ENCODE measurements at regions not wholly inside any gene's neighbourhood (a gene's known extent, or its start where the extent isn't known, plus 50 kb on each side); places are given as distances from the start of the nearest gene placed in this dataset.

DNA sequence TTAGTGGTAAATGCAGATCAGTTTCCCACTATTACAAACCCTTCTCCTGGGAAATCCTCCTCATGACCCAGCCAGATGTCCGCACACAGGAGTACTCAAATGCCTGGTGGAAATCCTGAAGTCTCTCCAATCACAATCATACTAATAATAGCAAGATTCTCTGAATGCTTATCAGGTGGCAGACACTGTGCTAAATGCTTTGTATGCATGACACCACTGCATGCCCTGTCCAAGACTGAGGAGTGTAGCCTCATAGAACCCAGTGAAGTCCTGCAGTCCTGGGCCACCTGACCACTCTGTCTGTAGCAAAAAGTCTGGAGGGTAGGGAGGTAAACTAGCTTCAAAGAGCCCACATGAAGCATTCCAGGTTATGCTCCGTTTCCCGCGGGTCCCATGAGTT, 434.8 kb upstream of the CHST9 start:
- Mint-ChIP-seq H3K36me3 (ENCODE audit: insufficient read depth in 1 of 3, low read depth in 3 of 3) (peaks cover 0 to 5% (median 0%) of the 10 kb centered on the region in 3 experiments; a peak in 2 of 7 replicates), H3K4me3 (no peak overlapping the region), H3K27ac (no peak overlapping the region), H3K9me3 (no peaks in the 10 kb centered on the region), H3K27me3 (ENCODE audit: low read depth) (no peaks in the 10 kb centered on the region), H3K4me1 (peaks cover 15 to 18% of the 10 kb centered on the region in 2 experiments)
- TF ChIP-seq CTCF (conservative IDR thresholded peaks at IDR 0.05), result no peak
- Histone ChIP-seq H2BK20ac (ENCODE audit: low read depth, low read length, poor library complexity, severe bottlenecking) (no peak overlapping the region), H4K8ac (replicated peaks; ENCODE audit: insufficient read length, low read depth, low read length) (no peak overlapping the region), H3K9me3 (ENCODE audit: control insufficient read depth, low read depth, low read length) (no peaks in the 10 kb centered on the region), H3K56ac (ENCODE audit: insufficient read length, low read depth, low read length) (no peak overlapping the region), H3K4ac (ENCODE audit: low read depth, low read length) (no peak overlapping the region), H3K27me3 (ENCODE audit: insufficient read depth, low read length) (no peaks in the 10 kb centered on the region), H3K23me2 (ENCODE audit: insufficient read length, low read depth, low read length, poor library complexity, severe bottlenecking) (no peaks in the 10 kb centered on the region), H3K9ac (ENCODE audit: extremely low read depth, insufficient read length, low read length) (no peak overlapping the region), H3K79me1 (ENCODE audit: insufficient read depth, low read depth, low read length, poor library complexity, severe bottlenecking) (no peaks in the 10 kb centered on the region), H2AFZ (ENCODE audit: low read length) (no peak overlapping the region), H3T11ph (ENCODE audit: low read length) (no peak overlapping the region), H3K4me2 (ENCODE audit: insufficient read depth, insufficient read length, low read length) (no peak overlapping the region), H2BK120ac (ENCODE audit: low read depth, low read length, poor library complexity, severe bottlenecking) (no peak overlapping the region), H4K91ac (ENCODE audit: insufficient read length, low read depth, low read length) (no peak overlapping the region), H3K14ac (ENCODE audit: insufficient read depth, low read length) (no peak overlapping the region), H3K79me2 (ENCODE audit: insufficient read depth, low read length) (no peaks in the 10 kb centered on the region), H2AK5ac (ENCODE audit: insufficient read length, low read length) (no peak overlapping the region), H4K20me1 (ENCODE audit: control insufficient read depth, insufficient read depth, insufficient read length) (no peaks in the 10 kb centered on the region), H4K5ac (ENCODE audit: insufficient read length, low read depth, low read length) (no peak overlapping the region), H2BK12ac (ENCODE audit: insufficient read length, low read depth, low read length) (no peak overlapping the region), H3K18ac (ENCODE audit: insufficient read length, low read depth, low read length) (no peak overlapping the region), H3K23ac (ENCODE audit: insufficient read length, low read depth, low read length) (no peak overlapping the region), H3K27ac (ENCODE audit: insufficient read length, low read depth, low read length) (no peak overlapping the region), H2BK15ac (ENCODE audit: low read depth, low read length) (no peak overlapping the region), H3K4me1 (ENCODE audit: insufficient read depth, low read length) (0 out of 2 replicates have a peak, but pooled peaks cover 2% of the 10 kb centered on the region), H2BK5ac (ENCODE audit: insufficient read length, low read length) (no peak overlapping the region)
- no CpG with 5 or more reads among the region's 4 CpGs for WGBS (ENCODE audit: extremely low coverage, insufficient read length, low lambda C conversion rate)
- no peak for DNase-seq
